Brain microvascular endothelial cell (primary cell): ENCODE measurements at regions not wholly inside any gene's neighbourhood (a gene's known extent, or its start where the extent isn't known, plus 50 kb on each side); places are given as distances from the start of the nearest gene placed in this dataset.

Experiments
- DNase-seq: peaks from one replicate; pipeline ENCODE4 v3.0.0-alpha.2; 2020
- H3K27ac ChIP-seq: fragments of 250-450 bp; sonication (Bioruptor Pico); 2 replicates; pipeline ENCODE4 v1.5.1; 2020; ENCODE audit warnings: mild to moderate bottlenecking, moderate library complexity
- H3K27me3 ChIP-seq: fragments of 250-450 bp; sonication (Bioruptor Pico); replicated peaks from 2 replicates; pipeline ENCODE4 v1.5.1; 2020; ENCODE audit warnings: mild to moderate bottlenecking
- H3K36me3 ChIP-seq: fragments of 250-450 bp; sonication (Bioruptor Pico); replicated peaks from 2 replicates; pipeline ENCODE4 v1.5.1; 2020; ENCODE audit warnings: mild to moderate bottlenecking
- H3K4me3 ChIP-seq: 2 replicates; pipeline ENCODE4 v1.5.1; 2011; ENCODE audit warnings: low read depth, mild to moderate bottlenecking, control low read depth, low read length, moderate library complexity
- CTCF ChIP-seq: IDR thresholded peaks from 2 replicates; pipeline ENCODE4 v1.5.1; 2011; ENCODE audit warnings: low read depth, mild to moderate bottlenecking, moderate library complexity, low read length, control low read depth, inconsistent platforms; ENCODE audit errors: missing control alignments
- in situ Hi-C: cut with HindIII; loops from 2 replicates; pipeline ENCODE4 v1.10.0; 2017; ENCODE audit warnings: low sequenced_read_pairs, low pct_ligation_motif_present

GRCh38 chr13:50417597-50417996, 402.4 kb downstream of the KCNRG start:
- Histone ChIP-seq H3K27ac (no peak overlapping the region), H3K36me3 (no peaks in the 10 kb centered on the region), H3K27me3 (no peaks in the 10 kb centered on the region), H3K4me3 (no peak overlapping the region)
- no peak for DNase-seq
- in situ Hi-C loops: no loop called here
- no peak for TF ChIP-seq CTCF

- H3K27ac ChIP-seq: no peak overlapping the region
- no peak for TF ChIP-seq CTCF
- in situ Hi-C loops: no loop called here
- H3K4me3 ChIP-seq: no peak overlapping the region
- H3K27me3 ChIP-seq: no peaks in the 10 kb centered on the region
- DNase-seq: no peak
- no peaks in the 10 kb centered on the region for H3K36me3 ChIP-seq
Measured at GRCh38 chr13:50419331-50419865, 404.2 kb downstream of the KCNRG start.

DNA sequence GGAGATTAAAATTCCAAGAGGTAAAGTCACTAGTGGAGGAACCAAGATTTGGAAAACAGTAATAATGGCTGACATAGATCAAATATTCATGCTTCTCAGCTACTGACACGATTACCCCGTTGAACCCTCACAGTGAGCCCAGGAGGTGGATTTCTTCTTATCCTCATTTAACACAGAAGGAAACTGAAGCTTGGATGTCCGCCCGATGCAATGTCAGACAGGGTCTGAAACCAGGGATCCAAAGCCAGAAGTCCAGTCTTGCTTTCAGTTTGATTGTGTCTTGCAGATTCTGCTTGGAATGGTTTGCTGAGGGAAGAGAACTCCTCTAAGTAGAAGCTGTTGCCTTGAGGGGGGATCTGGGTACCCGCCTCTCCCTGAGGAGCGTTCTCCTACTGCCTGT, 404.7 kb downstream of the KCNRG start:
- H3K27me3 ChIP-seq: no peaks in the 10 kb centered on the region
- H3K27ac ChIP-seq: no peak overlapping the region
- in situ Hi-C loops: no loop called here
- H3K4me3 ChIP-seq: no peak overlapping the region
- no peak for TF ChIP-seq CTCF
- H3K36me3 ChIP-seq: no peaks in the 10 kb centered on the region
- DNase-seq: no peak

- H3K36me3 ChIP-seq: no peaks in the 10 kb centered on the region
- no peaks in the 10 kb centered on the region for H3K27me3 ChIP-seq
- TF ChIP-seq CTCF: no peak
- no peak for DNase-seq
- in situ Hi-C loops: no loop called here
- H3K27ac ChIP-seq: no peak overlapping the region
- H3K4me3 ChIP-seq: no peak overlapping the region
Measured at GRCh38 chr13:50420718-50421472, 405.7 kb downstream of the KCNRG start.

DNA sequence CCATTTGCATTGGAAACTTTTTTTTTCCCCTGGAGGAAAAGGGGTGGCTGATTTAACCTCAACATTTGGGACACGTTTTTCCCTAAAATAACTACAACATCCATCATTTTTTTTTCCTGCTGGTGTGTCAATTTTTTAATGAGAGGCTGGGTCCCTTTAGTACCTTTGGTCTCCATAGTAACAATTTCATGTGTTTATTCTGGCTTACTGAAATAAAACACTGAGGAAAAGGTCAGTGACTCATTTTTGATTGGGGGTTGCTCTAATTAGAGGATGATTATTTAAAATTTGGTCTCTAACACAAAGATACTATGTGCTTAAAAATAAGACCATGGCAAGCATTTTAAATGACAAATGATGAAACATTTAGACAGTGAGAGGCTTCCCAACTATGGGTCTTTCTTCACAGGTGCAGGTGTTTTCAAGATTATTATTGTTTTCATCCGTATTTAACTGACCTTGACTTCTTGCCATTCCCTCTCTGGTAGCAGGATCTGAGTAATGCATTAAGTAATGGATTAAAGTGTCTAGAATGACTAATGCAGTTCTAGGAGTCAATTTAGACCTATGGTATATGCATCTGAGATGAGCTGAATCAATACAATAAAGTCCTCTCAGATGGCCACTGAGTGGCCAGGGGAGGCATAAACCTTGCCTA, 406.4 kb downstream of the KCNRG start:
- in situ Hi-C loops: no loop called here
- no peak overlapping the region for H3K4me3 ChIP-seq
- DNase-seq: no peak
- no peak overlapping the region for H3K27ac ChIP-seq
- no peaks in the 10 kb centered on the region for H3K36me3 ChIP-seq
- no peaks in the 10 kb centered on the region for H3K27me3 ChIP-seq
- TF ChIP-seq CTCF: no peak
